Endothelial cell of umbilical vein (primary cell): ENCODE measurements at regions not wholly inside any gene's neighbourhood (a gene's known extent, or its start where the extent isn't known, plus 50 kb on each side); places are given as distances from the start of the nearest gene placed in this dataset.

Source experiments
- BruUV-seq: library from RNA; stranded (reverse); fragments of 400-500 nt; replicated peaks from 2 replicates; lab custom pipeline; 2021; lab: Mats Ljungman, UMichigan
- CTCF ChIA-PET: fragments of 300-600, 350-600 bp; sonication (Branson Sonifier 250); formaldehyde crosslinking; loops from one replicate; lab custom pipeline; 2021; ENCODE audit warnings: antibody characterized with exemption, inconsistent platforms; lab: Charles Lee
- POLR2A ChIA-PET: fragments of 300-600, 350-600 bp; sonication (Branson Sonifier 250); formaldehyde crosslinking; loops from one replicate; lab custom pipeline; 2021; ENCODE audit warnings: antibody characterized with exemption, inconsistent platforms; lab: Charles Lee
- DNase-seq: peaks from one replicate; pipeline ENCODE4 v3.0.0-alpha.2; 2011; ENCODE audit warnings: low read depth, low spot score
- FAIRE-seq: peaks from 2 replicates; lab custom pipeline; 2011; peaks lifted over from hg19 to GRCh38; lab: Jason Lieb, UNC
- H2AFZ ChIP-seq: 2 replicates; pipeline ENCODE4 v1.6.0; 2012; ENCODE audit warnings: low read depth, low read length, control low read depth, inconsistent platforms
- H3K27ac ChIP-seq: 2 replicates; pipeline ENCODE4 v1.5.1; 2011; ENCODE audit warnings: low read depth, mild to moderate bottlenecking, control low read depth, low read length, moderate library complexity; ENCODE audit not compliant: insufficient read depth
- H3K27me3 ChIP-seq, 2 experiments: 2 replicates each; pipeline versions ENCODE4 v1.6.0 to v1.6.1; 2011; ENCODE audit warnings: low read length in 2 of 2, mixed read lengths in 1 of 2; ENCODE audit not compliant: control insufficient read depth in 2 of 2, insufficient read depth in 2 of 2
- H3K36me3 ChIP-seq, 2 experiments: 2 replicates in 1 of 2; 3 replicates in 1 of 2; pipeline ENCODE4 v1.5.1; 2011; ENCODE audit warnings: low read length in 2 of 2, mild to moderate bottlenecking in 1 of 2, moderate library complexity in 1 of 2; ENCODE audit not compliant: control insufficient read depth in 2 of 2, insufficient read depth in 2 of 2; ENCODE audit errors: extremely low read depth in 1 of 2
- H3K4me1 ChIP-seq: 3 replicates; pipeline ENCODE4 v1.5.1; 2011; ENCODE audit warnings: mild to moderate bottlenecking, low read length; ENCODE audit not compliant: control insufficient read depth, insufficient read depth; ENCODE audit errors: extremely low read depth
- H3K4me2 ChIP-seq: 2 replicates; pipeline ENCODE4 v1.6.1; 2011; ENCODE audit warnings: low read length, control low read depth, mixed read lengths; ENCODE audit not compliant: insufficient read depth
- H3K4me3 ChIP-seq, 3 experiments: fragments of 200-600 bp in 1 of 3; sonication (generic), shearing (Covaris generic) in 1 of 3; replicated peaks in 1 of 3; 2 replicates each; pipeline ENCODE4 v1.5.1; 2011 to 2016; ENCODE audit warnings: control low read depth in 3 of 3, low read length in 3 of 3, mild to moderate bottlenecking in 2 of 3, inconsistent platforms in 1 of 3, low read depth in 1 of 3, moderate library complexity in 1 of 3; ENCODE audit not compliant: insufficient read depth in 1 of 3
- H3K79me2 ChIP-seq: 2 replicates; pipeline ENCODE4 v1.6.0; 2012; ENCODE audit warnings: low read length, inconsistent platforms; ENCODE audit not compliant: control insufficient read depth, insufficient read depth
- H3K9ac ChIP-seq: replicated peaks from 2 replicates; pipeline ENCODE3; 2011; ENCODE audit warnings: low read length, control low read depth; ENCODE audit not compliant: insufficient read depth; ENCODE audit errors: extremely low read depth
- H3K9me1 ChIP-seq: replicated peaks from 3 replicates; pipeline ENCODE4 v1.6.0; 2011; ENCODE audit warnings: mild to moderate bottlenecking, low read length; ENCODE audit not compliant: control insufficient read depth, insufficient read depth; ENCODE audit errors: extremely low read depth
- H3K9me3 ChIP-seq: replicated peaks from 2 replicates; pipeline ENCODE4 v1.5.1; 2012; ENCODE audit warnings: low read length, inconsistent platforms; ENCODE audit not compliant: control insufficient read depth, insufficient read depth
- H4K20me1 ChIP-seq: replicated peaks from 2 replicates; pipeline ENCODE3; 2011; ENCODE audit warnings: mild to moderate bottlenecking, low read length; ENCODE audit not compliant: control insufficient read depth, insufficient read depth; ENCODE audit errors: extremely low read depth
- EZH2 ChIP-seq: IDR thresholded peaks from 2 replicates; pipeline ENCODE4 v1.6.1; 2012; ENCODE audit warnings: borderline replicate concordance, low read depth, mild to moderate bottlenecking, moderate library complexity, low read length, inconsistent platforms; ENCODE audit not compliant: severe bottlenecking
- FOS ChIP-seq: IDR thresholded peaks from 2 replicates; pipeline ENCODE4 v1.6.1; 2011; ENCODE audit warnings: mild to moderate bottlenecking, low read length, moderate library complexity, borderline replicate concordance; ENCODE audit not compliant: insufficient read depth
- GATA2 ChIP-seq: IDR thresholded peaks from 2 replicates; pipeline ENCODE4 v1.7.0; 2011; ENCODE audit warnings: low read depth, mild to moderate bottlenecking, moderate library complexity, mixed read lengths, low read length; ENCODE audit not compliant: insufficient read length, insufficient read depth
- JUN ChIP-seq: IDR thresholded peaks from 2 replicates; pipeline ENCODE4 v1.6.1; 2011; ENCODE audit warnings: borderline replicate concordance, low read depth; ENCODE audit not compliant: insufficient read length, insufficient read depth
- MYC ChIP-seq: IDR thresholded peaks from one replicate; pipeline ENCODE4 v1.6.1; 2011; ENCODE audit warnings: mild to moderate bottlenecking, low read depth, low read length
- POLR2A ChIP-seq: IDR thresholded peaks from 2 replicates; pipeline ENCODE4 v1.6.1; 2012; ENCODE audit warnings: low read depth, mild to moderate bottlenecking, control low read depth, low read length
- POLR2AphosphoS5 ChIP-seq: IDR thresholded peaks from 2 replicates; pipeline ENCODE4 v1.6.1; 2012; ENCODE audit warnings: low read depth, mild to moderate bottlenecking, control low read depth, low read length, moderate library complexity; ENCODE audit not compliant: insufficient read depth
- dilution Hi-C: fragments of 300-500 bp; cut with MboI; formaldehyde crosslinking; loops from one replicate; pipeline ENCODE4 v1.15.0; 2019; ENCODE audit warnings: low sequenced_read_pairs; ENCODE audit not compliant: extremely low pct_ligation_motif_present
- intact Hi-C: fragments of 100-400 bp; cut with micrococcal nuclease; formaldehyde crosslinking; loops from one replicate; pipeline ENCODE4 v1.10.0; 2022
- TF ChIP-seq, protein P1 (sequence below), 2 donors: IDR thresholded peaks; 1 replicate in 1 of 2; 2 replicates in 1 of 2; pipeline ENCODE4 v1.5.1; 2011; ENCODE audit warnings: low read length in 2 of 2, mild to moderate bottlenecking in 2 of 2, moderate library complexity in 2 of 2, control low read depth in 1 of 2, inconsistent platforms in 1 of 2, low read depth in 1 of 2; ENCODE audit not compliant: insufficient read depth in 1 of 2; ENCODE audit errors: extremely low read depth in 1 of 2
- TF ChIP-seq, protein P2 (sequence below): IDR thresholded peaks from 2 replicates; pipeline ENCODE4 v1.6.1; 2011; ENCODE audit not compliant: insufficient read depth, insufficient read length

DNA sequence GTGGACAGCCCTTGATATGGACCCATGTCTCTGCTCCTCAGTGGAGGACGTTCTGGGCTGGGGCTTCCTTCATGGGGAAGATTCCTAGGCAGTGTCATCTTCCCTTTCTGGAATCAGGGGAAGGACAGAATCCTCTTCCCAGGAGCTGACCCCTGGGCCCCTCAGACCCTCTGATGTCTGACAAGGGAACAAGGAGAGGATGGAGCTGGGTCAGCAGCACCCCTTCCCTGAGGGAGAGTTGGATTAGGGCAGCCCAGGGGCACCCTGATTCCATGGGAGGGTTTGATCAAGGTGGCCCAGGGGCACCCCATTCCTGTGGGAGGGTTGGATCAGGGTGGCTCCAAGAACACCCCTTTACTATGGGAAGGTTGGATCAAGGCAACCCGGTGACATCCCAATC is 86.5 kb downstream of the ACKR3 start:
- Histone ChIP-seq H3K4me2 (no peak overlapping the region), H3K79me2 (no peaks in the 10 kb centered on the region), H3K4me3 (no peak overlapping the region), H3K9ac (no peak overlapping the region), H3K36me3 (no peaks in the 10 kb centered on the region), H3K9me3 (no peaks in the 10 kb centered on the region), H3K27ac (no peak overlapping the region), H3K9me1 (no peaks in the 10 kb centered on the region), H3K27me3 (no peaks in the 10 kb centered on the region), H3K4me1 (peaks cover 6% of the 10 kb centered on the region), H4K20me1 (no peaks in the 10 kb centered on the region), H2AFZ (no peak overlapping the region)
- no TSS peak for BruUV-seq
- TF ChIP-seq, protein P1, sequence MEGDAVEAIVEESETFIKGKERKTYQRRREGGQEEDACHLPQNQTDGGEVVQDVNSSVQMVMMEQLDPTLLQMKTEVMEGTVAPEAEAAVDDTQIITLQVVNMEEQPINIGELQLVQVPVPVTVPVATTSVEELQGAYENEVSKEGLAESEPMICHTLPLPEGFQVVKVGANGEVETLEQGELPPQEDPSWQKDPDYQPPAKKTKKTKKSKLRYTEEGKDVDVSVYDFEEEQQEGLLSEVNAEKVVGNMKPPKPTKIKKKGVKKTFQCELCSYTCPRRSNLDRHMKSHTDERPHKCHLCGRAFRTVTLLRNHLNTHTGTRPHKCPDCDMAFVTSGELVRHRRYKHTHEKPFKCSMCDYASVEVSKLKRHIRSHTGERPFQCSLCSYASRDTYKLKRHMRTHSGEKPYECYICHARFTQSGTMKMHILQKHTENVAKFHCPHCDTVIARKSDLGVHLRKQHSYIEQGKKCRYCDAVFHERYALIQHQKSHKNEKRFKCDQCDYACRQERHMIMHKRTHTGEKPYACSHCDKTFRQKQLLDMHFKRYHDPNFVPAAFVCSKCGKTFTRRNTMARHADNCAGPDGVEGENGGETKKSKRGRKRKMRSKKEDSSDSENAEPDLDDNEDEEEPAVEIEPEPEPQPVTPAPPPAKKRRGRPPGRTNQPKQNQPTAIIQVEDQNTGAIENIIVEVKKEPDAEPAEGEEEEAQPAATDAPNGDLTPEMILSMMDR (IDR thresholded peaks at IDR 0.05; ENCODE audit: extremely low read depth in 1 of 2, insufficient read depth in 1 of 2, low read depth in 1 of 2, low read length in 2 of 2) = no peak
- TF ChIP-seq, protein P2, sequence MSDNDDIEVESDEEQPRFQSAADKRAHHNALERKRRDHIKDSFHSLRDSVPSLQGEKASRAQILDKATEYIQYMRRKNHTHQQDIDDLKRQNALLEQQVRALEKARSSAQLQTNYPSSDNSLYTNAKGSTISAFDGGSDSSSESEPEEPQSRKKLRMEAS = no peak
- TF ChIP-seq POLR2AphosphoS5 (no peak), MYC (no peak), POLR2A (no peak), FOS (no peak), GATA2 (no peak)
- intact Hi-C loops (no loop called here), dilution Hi-C loops (no loop called here)
- ChIA-PET CTCF (no interaction called here), POLR2A (no interaction called here)
- FAIRE-seq (no peak), DNase-seq (no peak)

DNA sequence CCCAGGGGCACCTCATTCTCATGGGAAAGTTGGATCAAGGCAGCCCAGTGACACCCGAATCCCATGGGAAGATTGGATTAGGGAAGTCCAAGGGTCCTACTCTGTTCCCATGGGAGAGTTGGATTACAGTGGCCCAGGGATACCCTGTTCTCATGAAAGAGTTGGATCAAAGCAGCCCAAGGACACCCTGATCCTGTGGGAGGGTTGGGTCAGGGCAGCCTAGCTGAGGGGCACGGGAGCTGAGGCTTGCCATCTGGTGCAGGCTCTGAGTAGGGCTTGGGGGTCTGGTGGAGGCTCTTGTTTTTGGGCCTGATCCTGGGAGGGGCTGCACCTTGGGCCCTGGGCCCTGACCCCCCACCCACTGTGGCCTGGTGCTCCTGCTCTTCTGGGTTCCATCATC is 87.1 kb downstream of the ACKR3 start:
- CTCF ChIA-PET = no interaction called here
- H3K9ac ChIP-seq = no peak overlapping the region
- no peaks in the 10 kb centered on the region for H3K27me3 ChIP-seq
- H3K4me1 ChIP-seq = peaks cover 9% of the 10 kb centered on the region
- TF ChIP-seq JUN (no peak), FOS (no peak), EZH2 (no peak), POLR2A (no peak), MYC (no peak)
- no peaks in the 10 kb centered on the region for H3K9me3 ChIP-seq
- H3K9me1 ChIP-seq = no peaks in the 10 kb centered on the region
- no peak for DNase-seq
- POLR2A ChIA-PET = no interaction called here
- intact Hi-C loops (no loop called here), dilution Hi-C loops (no loop called here)
- no peaks in the 10 kb centered on the region for H4K20me1 ChIP-seq
- H3K36me3 ChIP-seq = no peaks in the 10 kb centered on the region
- no peak overlapping the region for H3K4me3 ChIP-seq
- no peak overlapping the region for H3K27ac ChIP-seq
- no peak overlapping the region for H3K4me2 ChIP-seq
- BruUV-seq = no TSS peak
- no peak for FAIRE-seq
- no peak overlapping the region for H2AFZ ChIP-seq
- no peaks in the 10 kb centered on the region for H3K79me2 ChIP-seq
